GM12865 (cell line): ENCODE measurements at regions not wholly inside any gene's neighbourhood (a gene's known extent, or its start where the extent isn't known, plus 50 kb on each side); places are given as distances from the start of the nearest gene placed in this dataset.

Experiments used
- DNase-seq: peaks from one replicate; pipeline ENCODE4 v3.0.0; 2010; ENCODE audit warnings: low read depth
- H3K4me3 ChIP-seq: 2 replicates; pipeline ENCODE4 v1.5.1; 2011; ENCODE audit warnings: mild to moderate bottlenecking, low read depth, low read length, control low read depth
- TF ChIP-seq, protein P1 (sequence below): IDR thresholded peaks from 2 replicates; pipeline ENCODE4 v1.5.1; 2011; ENCODE audit warnings: low read length, control low read depth, low read depth, inconsistent platforms; ENCODE audit not compliant: insufficient read depth; ENCODE audit errors: missing control alignments

DNA sequence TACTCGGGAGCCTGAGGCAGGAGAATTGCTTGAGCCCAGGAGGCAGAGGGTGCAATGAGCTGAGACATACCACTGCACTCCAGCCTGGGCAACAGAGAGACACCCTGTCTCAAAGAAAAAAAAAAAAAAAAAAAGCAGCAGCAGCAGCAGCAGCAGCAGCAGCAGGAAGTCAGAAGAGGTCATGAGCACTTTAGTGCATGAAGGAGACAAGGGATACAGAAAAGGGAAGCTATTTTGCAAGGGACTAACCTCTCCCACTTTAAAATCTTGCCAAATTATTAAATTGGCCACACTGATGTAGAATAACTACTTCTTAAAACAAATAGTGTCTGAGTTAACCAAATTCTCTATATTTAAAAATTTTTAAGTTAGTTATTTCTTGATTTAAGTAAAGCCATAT is 113.4 kb upstream of the PDE1A start:
- no peak overlapping the region for H3K4me3 ChIP-seq
- TF ChIP-seq, protein P1, sequence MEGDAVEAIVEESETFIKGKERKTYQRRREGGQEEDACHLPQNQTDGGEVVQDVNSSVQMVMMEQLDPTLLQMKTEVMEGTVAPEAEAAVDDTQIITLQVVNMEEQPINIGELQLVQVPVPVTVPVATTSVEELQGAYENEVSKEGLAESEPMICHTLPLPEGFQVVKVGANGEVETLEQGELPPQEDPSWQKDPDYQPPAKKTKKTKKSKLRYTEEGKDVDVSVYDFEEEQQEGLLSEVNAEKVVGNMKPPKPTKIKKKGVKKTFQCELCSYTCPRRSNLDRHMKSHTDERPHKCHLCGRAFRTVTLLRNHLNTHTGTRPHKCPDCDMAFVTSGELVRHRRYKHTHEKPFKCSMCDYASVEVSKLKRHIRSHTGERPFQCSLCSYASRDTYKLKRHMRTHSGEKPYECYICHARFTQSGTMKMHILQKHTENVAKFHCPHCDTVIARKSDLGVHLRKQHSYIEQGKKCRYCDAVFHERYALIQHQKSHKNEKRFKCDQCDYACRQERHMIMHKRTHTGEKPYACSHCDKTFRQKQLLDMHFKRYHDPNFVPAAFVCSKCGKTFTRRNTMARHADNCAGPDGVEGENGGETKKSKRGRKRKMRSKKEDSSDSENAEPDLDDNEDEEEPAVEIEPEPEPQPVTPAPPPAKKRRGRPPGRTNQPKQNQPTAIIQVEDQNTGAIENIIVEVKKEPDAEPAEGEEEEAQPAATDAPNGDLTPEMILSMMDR, result no peak
- DNase-seq, result no peak

- H3K4me3 ChIP-seq, result no peak overlapping the region
- TF ChIP-seq, protein P1, result no peak
- peak; percentile 18 for DNase-seq
These were observed 114.4 kb upstream of the PDE1A start for GRCh38 chr2:182541268-182541667.

DNA sequence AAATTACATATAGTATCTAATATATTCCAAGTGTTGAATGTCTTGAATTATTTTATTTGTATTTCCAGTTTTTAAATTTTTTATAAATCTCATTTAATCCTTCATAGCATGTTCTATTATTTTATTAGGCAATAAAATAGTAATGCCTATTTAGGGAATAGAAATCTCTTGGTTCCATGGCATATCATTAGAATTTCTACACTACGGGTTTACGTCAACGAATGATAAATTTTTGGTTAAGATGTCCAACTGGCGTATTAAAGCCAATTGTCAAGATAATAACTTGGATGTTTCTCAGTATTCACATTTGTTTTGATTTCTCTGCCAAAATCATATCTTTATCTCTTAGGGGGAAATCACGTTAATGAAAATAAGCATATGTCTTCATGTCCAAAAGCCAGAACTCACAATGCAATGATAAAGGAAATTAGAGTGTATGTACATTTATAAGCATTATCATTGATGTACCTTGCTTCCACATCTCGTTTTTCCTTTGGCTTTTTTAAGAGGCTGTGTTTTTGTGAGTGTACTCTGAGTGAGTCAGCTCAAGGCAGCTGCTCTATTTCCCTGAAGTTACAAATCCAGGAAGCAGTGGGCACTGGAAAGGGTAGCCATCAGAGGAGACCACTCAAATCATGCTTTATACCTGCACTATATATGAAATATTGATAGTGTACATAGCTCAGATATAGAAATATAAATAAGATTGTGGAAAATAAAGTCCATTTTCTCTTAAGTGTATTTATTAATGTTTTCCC is 115.8 kb upstream of the PDE1A start:
- DNase-seq, result no peak
- TF ChIP-seq, protein P1, result no peak
- no peak overlapping the region for H3K4me3 ChIP-seq

DNA sequence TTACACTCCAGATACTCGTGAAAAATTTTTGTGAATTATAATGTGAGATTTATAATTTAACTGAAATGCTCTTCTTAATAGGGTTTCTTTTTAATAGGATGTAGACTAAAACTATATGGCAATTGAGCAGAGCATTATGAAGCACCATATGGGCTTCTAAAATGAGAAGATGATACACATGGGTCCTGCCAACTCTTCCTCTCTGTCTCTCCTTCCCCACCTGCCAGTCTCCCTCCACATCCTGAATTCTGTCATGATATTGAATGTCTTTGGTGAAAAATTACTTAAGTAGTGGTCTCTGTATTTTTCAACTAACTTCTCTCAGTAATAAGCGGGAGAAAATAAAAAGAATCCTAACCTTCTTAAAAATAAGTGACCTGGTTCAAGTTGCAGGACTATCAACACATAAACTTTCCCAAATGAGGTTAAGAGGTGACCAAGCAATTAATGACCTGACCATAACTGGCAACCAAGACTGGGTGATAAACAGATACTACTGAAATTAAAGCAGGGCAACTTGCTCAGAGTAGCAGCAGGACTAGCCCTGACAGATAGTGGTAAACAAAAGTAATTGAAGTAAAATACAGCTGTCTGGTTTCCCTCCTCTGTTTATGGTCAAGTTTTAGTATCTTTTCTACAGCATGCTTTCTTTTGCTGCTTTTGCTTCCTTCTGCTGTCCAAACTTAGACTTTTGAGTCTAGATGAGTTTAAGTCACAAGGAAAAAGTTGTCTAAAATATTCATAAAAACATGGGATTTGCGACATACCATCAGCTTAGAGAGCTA is 117.1 kb upstream of the PDE1A start:
- no peak for DNase-seq
- TF ChIP-seq, protein P1, result no peak
- no peak overlapping the region for H3K4me3 ChIP-seq

DNA sequence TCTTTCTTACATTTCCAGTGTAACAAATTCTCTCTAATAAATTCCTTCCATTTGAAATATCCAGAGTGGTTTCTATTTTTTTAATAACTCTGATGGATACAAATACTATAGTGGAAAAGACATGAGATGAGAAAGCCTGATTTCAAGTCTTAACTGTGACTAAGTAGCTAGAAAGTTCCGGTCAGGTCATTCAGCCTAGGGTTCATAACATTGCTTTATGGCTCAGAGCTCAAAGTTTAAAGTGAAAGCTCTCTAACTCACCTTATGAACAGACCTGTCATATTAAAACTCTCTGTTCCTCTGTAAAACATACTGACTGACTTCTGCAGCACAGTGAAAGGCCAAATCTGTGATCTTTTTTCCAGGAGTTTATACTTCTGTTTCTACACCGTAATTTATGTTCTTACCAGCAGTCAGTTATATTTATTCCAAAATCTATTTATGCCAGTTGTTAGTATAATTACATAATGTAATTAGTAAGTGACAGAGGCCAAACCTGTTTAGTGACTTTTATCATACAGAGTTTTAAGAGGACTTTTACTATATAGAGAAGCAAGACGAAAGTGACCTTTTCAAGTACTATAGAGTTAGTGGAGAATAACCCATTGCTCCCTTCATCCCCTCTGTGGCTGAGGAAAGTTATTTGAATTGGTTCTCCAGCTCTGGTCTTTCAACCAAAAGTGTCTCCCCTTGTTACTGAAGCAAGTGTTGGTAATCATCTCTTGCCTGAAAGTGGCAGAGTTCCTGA is 118.8 kb upstream of the PDE1A start:
- peak; percentile 43 for DNase-seq
- TF ChIP-seq, protein P1, result no peak
- no peak overlapping the region for H3K4me3 ChIP-seq

- DNase-seq, result no peak
- H3K4me3 ChIP-seq, result no peak overlapping the region
- TF ChIP-seq, protein P1, result no peak
These were observed 121.5 kb upstream of the PDE1A start for GRCh38 chr2:182548031-182548950.
